ENCODE measurements at regions not wholly inside any gene's neighbourhood (a gene's known extent, or its start where the extent isn't known, plus 50 kb on each side); places are given as distances from the start of the nearest gene placed in this dataset.

DNA sequence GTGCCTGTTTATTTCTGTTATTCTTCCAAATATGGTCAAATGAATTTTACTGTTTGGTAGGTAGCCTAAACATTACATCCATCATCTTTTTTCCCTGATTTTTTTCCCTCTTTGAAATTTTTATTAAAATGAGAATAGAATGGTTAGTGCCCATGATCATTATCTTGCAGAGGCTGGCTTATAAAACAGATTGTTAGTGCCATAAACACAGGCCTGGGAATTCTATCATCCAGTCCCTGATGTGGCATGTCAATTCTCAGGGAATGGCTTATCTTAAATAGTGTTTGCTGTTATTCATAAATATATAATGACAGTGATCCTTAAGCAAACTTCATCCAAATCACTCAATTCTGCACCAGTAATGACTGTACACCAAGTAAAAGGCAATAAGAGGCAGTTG is 207.3 kb downstream of the TUSC7 start:
- TF ChIP-seq, protein P1, sequence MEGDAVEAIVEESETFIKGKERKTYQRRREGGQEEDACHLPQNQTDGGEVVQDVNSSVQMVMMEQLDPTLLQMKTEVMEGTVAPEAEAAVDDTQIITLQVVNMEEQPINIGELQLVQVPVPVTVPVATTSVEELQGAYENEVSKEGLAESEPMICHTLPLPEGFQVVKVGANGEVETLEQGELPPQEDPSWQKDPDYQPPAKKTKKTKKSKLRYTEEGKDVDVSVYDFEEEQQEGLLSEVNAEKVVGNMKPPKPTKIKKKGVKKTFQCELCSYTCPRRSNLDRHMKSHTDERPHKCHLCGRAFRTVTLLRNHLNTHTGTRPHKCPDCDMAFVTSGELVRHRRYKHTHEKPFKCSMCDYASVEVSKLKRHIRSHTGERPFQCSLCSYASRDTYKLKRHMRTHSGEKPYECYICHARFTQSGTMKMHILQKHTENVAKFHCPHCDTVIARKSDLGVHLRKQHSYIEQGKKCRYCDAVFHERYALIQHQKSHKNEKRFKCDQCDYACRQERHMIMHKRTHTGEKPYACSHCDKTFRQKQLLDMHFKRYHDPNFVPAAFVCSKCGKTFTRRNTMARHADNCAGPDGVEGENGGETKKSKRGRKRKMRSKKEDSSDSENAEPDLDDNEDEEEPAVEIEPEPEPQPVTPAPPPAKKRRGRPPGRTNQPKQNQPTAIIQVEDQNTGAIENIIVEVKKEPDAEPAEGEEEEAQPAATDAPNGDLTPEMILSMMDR (IDR thresholded peaks at IDR 0.05): no peak
- TF ChIP-seq POLR2A (IDR thresholded peaks at IDR 0.05): no peak

All from adrenal gland (tissue), 5 donors.